Central memory CD8-positive, alpha-beta T cell (primary cell): ENCODE measurements at regions not wholly inside any gene's neighbourhood (a gene's known extent, or its start where the extent isn't known, plus 50 kb on each side); places are given as distances from the start of the nearest gene placed in this dataset.
"Not testable (repeated sequence)": the region's sequence is repeated elsewhere in the genome, so short reads cannot be mapped to it uniquely, and the experiment has no call there.

Experiments
- ATAC-seq: fragments of 150-1000 bp; cut with Tn5 transposase; replicated peaks from 2 replicates; pipeline ENCODE4 v1.10.0; 2022; ENCODE audit warnings: mild to moderate bottlenecking, moderate FRiP score, moderate number of reproducible peaks; ENCODE audit not compliant: poor library complexity, severe bottlenecking; ENCODE audit errors: extremely low read depth
- DNase-seq, 2 donors: peaks; one replicate each; pipeline ENCODE4 v3.0.0; 2021; ENCODE audit warnings: low spot score in 2 of 2
- H3K27ac Mint-ChIP-seq: one replicate; pipeline ENCODE4 v1.8.0; 2022; ENCODE audit warnings: low read depth, mild to moderate bottlenecking, moderate library complexity, mixed read lengths
- H3K27me3 Mint-ChIP-seq: one replicate; pipeline ENCODE4 v1.8.0; 2022; ENCODE audit warnings: mixed read lengths
- H3K36me3 Mint-ChIP-seq: one replicate; pipeline ENCODE4 v1.8.0; 2022; ENCODE audit warnings: mild to moderate bottlenecking, moderate library complexity, mixed read lengths; ENCODE audit not compliant: insufficient read depth
- H3K4me1 Mint-ChIP-seq: one replicate; pipeline ENCODE4 v1.8.0; 2022; ENCODE audit warnings: mixed read lengths
- H3K4me3 Mint-ChIP-seq: one replicate; pipeline ENCODE4 v1.8.0; 2022; ENCODE audit warnings: mild to moderate bottlenecking, moderate library complexity, mixed read lengths
- H3K9me3 Mint-ChIP-seq: one replicate; pipeline ENCODE4 v1.8.0; 2022; ENCODE audit warnings: mixed read lengths

GRCh38 chr16:62724670-62725269 is 688.5 kb upstream of the CDH8 start:
- ATAC-seq, H3K36me3 Mint-ChIP-seq, DNase-seq, H3K27me3 Mint-ChIP-seq, H3K27ac Mint-ChIP-seq, H3K4me1 Mint-ChIP-seq, H3K4me3 Mint-ChIP-seq: not testable (repeated sequence)
- peaks cover 51% of the 10 kb centered on the region for H3K9me3 Mint-ChIP-seq

- no peak for DNase-seq
- Mint-ChIP-seq H3K27ac (no peak overlapping the region), H3K36me3 (no peaks in the 10 kb centered on the region), H3K4me3 (no peak overlapping the region), H3K9me3 (peaks cover 56% of the 10 kb centered on the region), H3K4me1 (no peaks in the 10 kb centered on the region), H3K27me3 (no peaks in the 10 kb centered on the region)
- no peak for ATAC-seq
These were observed 684.4 kb upstream of the CDH8 start for GRCh38 chr16:62720651-62721050.

- peaks cover 36% of the 10 kb centered on the region for H3K9me3 Mint-ChIP-seq
- no peak overlapping the region for H3K27ac Mint-ChIP-seq
- H3K4me3 Mint-ChIP-seq: no peak overlapping the region
- no peak for ATAC-seq
- no peak for DNase-seq
- H3K36me3 Mint-ChIP-seq: no peaks in the 10 kb centered on the region
- H3K27me3 Mint-ChIP-seq: no peaks in the 10 kb centered on the region
- H3K4me1 Mint-ChIP-seq: no peaks in the 10 kb centered on the region
These were observed 680.8 kb upstream of the CDH8 start for GRCh38 chr16:62717026-62717425.

- Mint-ChIP-seq H3K4me3 (no peak overlapping the region), H3K36me3 (no peaks in the 10 kb centered on the region), H3K27me3 (no peaks in the 10 kb centered on the region), H3K27ac (no peak overlapping the region), H3K4me1 (no peaks in the 10 kb centered on the region), H3K9me3 (peaks cover 34% of the 10 kb centered on the region)
- no peak for DNase-seq
- no peak for ATAC-seq
These were observed 679.5 kb upstream of the CDH8 start for GRCh38 chr16:62715701-62716100.

GRCh38 chr16:62712566-62712965 is 676.3 kb upstream of the CDH8 start:
- DNase-seq (no peak), ATAC-seq (no peak)
- no peaks in the 10 kb centered on the region for H3K27me3 Mint-ChIP-seq
- H3K9me3 Mint-ChIP-seq: peaks cover 15% of the 10 kb centered on the region
- no peak overlapping the region for H3K4me3 Mint-ChIP-seq
- H3K27ac Mint-ChIP-seq: no peak overlapping the region
- H3K4me1 Mint-ChIP-seq: no peaks in the 10 kb centered on the region
- no peaks in the 10 kb centered on the region for H3K36me3 Mint-ChIP-seq

- no peak overlapping the region for H3K4me3 Mint-ChIP-seq
- DNase-seq (no peak), ATAC-seq (no peak)
- no peaks in the 10 kb centered on the region for H3K36me3 Mint-ChIP-seq
- no peak overlapping the region for H3K27ac Mint-ChIP-seq
- no peaks in the 10 kb centered on the region for H3K4me1 Mint-ChIP-seq
- H3K27me3 Mint-ChIP-seq: no peaks in the 10 kb centered on the region
- peaks cover 9% of the 10 kb centered on the region for H3K9me3 Mint-ChIP-seq
These were observed 675.6 kb upstream of the CDH8 start for GRCh38 chr16:62711797-62712196.

- Mint-ChIP-seq H3K4me3 (no peak overlapping the region), H3K4me1 (no peaks in the 10 kb centered on the region), H3K36me3 (no peaks in the 10 kb centered on the region), H3K27me3 (no peaks in the 10 kb centered on the region), H3K27ac (no peak overlapping the region), H3K9me3 (peaks cover 6% of the 10 kb centered on the region)
- ATAC-seq (no peak), DNase-seq (no peak)
These were observed 673.6 kb upstream of the CDH8 start for GRCh38 chr16:62709794-62710193.

GRCh38 chr16:62701426-62701825 is 665.2 kb upstream of the CDH8 start:
- no peaks in the 10 kb centered on the region for H3K4me1 Mint-ChIP-seq
- no peak for DNase-seq
- no peaks in the 10 kb centered on the region for H3K27me3 Mint-ChIP-seq
- no peak for ATAC-seq
- no peak overlapping the region for H3K27ac Mint-ChIP-seq
- H3K36me3 Mint-ChIP-seq: no peaks in the 10 kb centered on the region
- peaks cover 18% of the 10 kb centered on the region for H3K9me3 Mint-ChIP-seq
- no peak overlapping the region for H3K4me3 Mint-ChIP-seq

- H3K36me3 Mint-ChIP-seq: no peaks in the 10 kb centered on the region
- no peak overlapping the region for H3K27ac Mint-ChIP-seq
These were observed 664.4 kb upstream of the CDH8 start for GRCh38 chr16:62700426-62701294.

GRCh38 chr16:62692685-62693084 is 656.4 kb upstream of the CDH8 start:
- H3K9me3 Mint-ChIP-seq: peaks cover 36% of the 10 kb centered on the region
- DNase-seq: no peak
- no peaks in the 10 kb centered on the region for H3K27me3 Mint-ChIP-seq
- H3K36me3 Mint-ChIP-seq: no peaks in the 10 kb centered on the region
- H3K4me3 Mint-ChIP-seq: no peak overlapping the region
- no peaks in the 10 kb centered on the region for H3K4me1 Mint-ChIP-seq
- ATAC-seq: no peak
- H3K27ac Mint-ChIP-seq: no peak overlapping the region

More at GRCh38 chr16:62700426-62701294, 664.4 kb upstream of the CDH8 start:
- DNase-seq: no peak
- Mint-ChIP-seq H3K4me3 (no peak overlapping the region), H3K4me1 (no peaks in the 10 kb centered on the region), H3K9me3 (peaks cover 23% of the 10 kb centered on the region), H3K27me3 (no peaks in the 10 kb centered on the region)
- ATAC-seq: no peak

GRCh38 chr16:62681819-62682218 is 645.6 kb upstream of the CDH8 start:
- ATAC-seq (no peak), DNase-seq (no peak)
- Mint-ChIP-seq H3K4me3 (no peak overlapping the region), H3K4me1 (no peaks in the 10 kb centered on the region), H3K27me3 (no peaks in the 10 kb centered on the region), H3K9me3 (peaks cover 24% of the 10 kb centered on the region), H3K36me3 (no peaks in the 10 kb centered on the region), H3K27ac (no peak overlapping the region)

- no peak for ATAC-seq
- H3K27me3 Mint-ChIP-seq: no peaks in the 10 kb centered on the region
- H3K4me3 Mint-ChIP-seq: no peak overlapping the region
- no peak for DNase-seq
- no peaks in the 10 kb centered on the region for H3K36me3 Mint-ChIP-seq
- H3K27ac Mint-ChIP-seq: no peak overlapping the region
- H3K4me1 Mint-ChIP-seq: no peaks in the 10 kb centered on the region
- peaks cover 39% of the 10 kb centered on the region for H3K9me3 Mint-ChIP-seq
These were observed 642.6 kb upstream of the CDH8 start for GRCh38 chr16:62678796-62679195.

GRCh38 chr16:62676306-62676705 is 640.1 kb upstream of the CDH8 start:
- Mint-ChIP-seq H3K4me1 (no peaks in the 10 kb centered on the region), H3K27ac (no peak overlapping the region), H3K27me3 (no peaks in the 10 kb centered on the region), H3K9me3 (peaks cover 34% of the 10 kb centered on the region), H3K4me3 (no peak overlapping the region), H3K36me3 (no peaks in the 10 kb centered on the region)
- ATAC-seq: no peak
- no peak for DNase-seq
